ENCODE measurements at regions not wholly inside any gene's neighbourhood (a gene's known extent, or its start where the extent isn't known, plus 50 kb on each side); places are given as distances from the start of the nearest gene placed in this dataset.
A peak's percentile ranks its signal among the peaks of the same experiment; 100 is the strongest.

GRCh38 chr1:34409689-34410229 lies 233.1 kb downstream of the C1orf94 start:
- no peak for TF ChIP-seq CTCF (IDR thresholded peaks at IDR 0.05; ENCODE audit: insufficient read depth, low read depth, low read length, missing control alignments)
- no peak for DNase-seq (ENCODE audit: low read depth)
- no peak overlapping the region for H3K4me3 ChIP-seq (ENCODE audit: low read depth, low read length)

- no peak overlapping the region for H3K4me3 ChIP-seq (ENCODE audit: low read depth, low read length)
- no peak for TF ChIP-seq CTCF (IDR thresholded peaks at IDR 0.05; ENCODE audit: insufficient read depth, low read depth, low read length, missing control alignments)
- no peak for DNase-seq (ENCODE audit: low read depth)
Measured at GRCh38 chr1:34412598-34413370, 236.1 kb downstream of the C1orf94 start.

- no peak for DNase-seq (ENCODE audit: low read depth)
- no peak overlapping the region for H3K4me3 ChIP-seq (ENCODE audit: low read depth, low read length)
- TF ChIP-seq CTCF (IDR thresholded peaks at IDR 0.05; ENCODE audit: insufficient read depth, low read depth, low read length, missing control alignments) = no peak
Measured at GRCh38 chr1:34415140-34415539, 238.4 kb downstream of the C1orf94 start.

- no peak overlapping the region for H3K4me3 ChIP-seq (ENCODE audit: low read depth, low read length)
- no peak for TF ChIP-seq CTCF (IDR thresholded peaks at IDR 0.05; ENCODE audit: insufficient read depth, low read depth, low read length, missing control alignments)
- DNase-seq (ENCODE audit: low read depth) = peak; percentile 41
Measured at GRCh38 chr1:34418166-34418565, 241.5 kb downstream of the C1orf94 start.

- DNase-seq (ENCODE audit: low read depth) = peak; percentile 17
- no peak overlapping the region for H3K4me3 ChIP-seq (ENCODE audit: low read depth, low read length)
- TF ChIP-seq CTCF (IDR thresholded peaks at IDR 0.05; ENCODE audit: insufficient read depth, low read depth, low read length, missing control alignments) = peak; percentile 6
Measured at GRCh38 chr1:34419663-34420136, 243.0 kb downstream of the C1orf94 start.

GRCh38 chr1:34425046-34425445 lies 248.3 kb downstream of the C1orf94 start:
- no peak overlapping the region for H3K4me3 ChIP-seq (ENCODE audit: low read depth, low read length)
- TF ChIP-seq CTCF (IDR thresholded peaks at IDR 0.05; ENCODE audit: insufficient read depth, low read depth, low read length, missing control alignments) = no peak
- DNase-seq (ENCODE audit: low read depth) = no peak
